ENCODE measurements at regions not wholly inside any gene's neighbourhood (a gene's known extent, or its start where the extent isn't known, plus 50 kb on each side); places are given as distances from the start of the nearest gene placed in this dataset.

DNA sequence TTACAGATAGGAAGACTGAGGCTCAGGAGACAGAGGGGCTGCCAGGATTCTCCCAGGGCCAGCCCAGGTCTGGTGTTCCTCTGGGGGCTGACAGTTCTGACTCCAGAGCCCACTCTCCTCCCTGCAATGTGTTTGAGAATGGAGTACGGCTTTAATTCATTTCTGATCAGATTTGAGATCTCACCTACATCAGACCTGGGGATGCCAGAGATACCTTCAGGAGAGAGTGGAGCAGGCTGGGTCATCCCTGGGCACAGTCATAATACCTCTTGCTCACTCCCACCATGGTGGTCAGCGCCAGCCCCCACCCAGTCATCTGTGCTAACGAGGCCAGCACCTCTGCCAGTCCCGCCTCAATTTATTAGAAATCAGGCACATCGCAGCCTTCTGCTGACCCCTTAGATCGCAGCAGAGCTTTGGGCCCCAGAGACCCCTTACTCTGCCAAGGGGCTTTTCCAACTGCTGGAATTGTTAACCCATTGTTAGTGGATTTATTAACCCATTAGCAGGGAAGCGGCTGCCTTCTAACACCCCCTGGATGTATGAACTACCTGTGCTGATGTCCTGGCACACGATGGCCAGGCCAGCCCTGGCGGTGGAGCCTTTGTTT, 352.1 kb downstream of the MATN1 start:
- WGBS, result 88% methylated on average over 9 of the region's 9 CpGs
- H3K27me3 ChIP-seq (ENCODE audit: control insufficient read depth in 4 of 4, insufficient read depth in 4 of 4, low read length in 3 of 4), result no peaks in the 10 kb centered on the region
- no peaks in the 10 kb centered on the region for H3K4me1 ChIP-seq (ENCODE audit: control insufficient read depth in 4 of 4, insufficient read depth in 4 of 4, low read length in 3 of 4)
- peak; percentile 28 for DNase-seq (ENCODE audit: low spot score)
- H3K4me3 ChIP-seq (ENCODE audit: low read depth in 1 of 3, low read length in 3 of 3), result no peak overlapping the region
- no peaks in the 10 kb centered on the region for H3K9me3 ChIP-seq (ENCODE audit: control insufficient read depth in 4 of 4, low read length in 3 of 4)
- TF ChIP-seq RAD21 (IDR thresholded peaks at IDR 0.05) (no peak), YY1 (IDR thresholded peaks at IDR 0.05) (no peak), RXRA (IDR thresholded peaks at IDR 0.05) (no peak), TAF1 (conservative IDR thresholded peaks at IDR 0.05) (no peak), SP1 (IDR thresholded peaks at IDR 0.05) (no peak), HNF4G (IDR thresholded peaks at IDR 0.05) (no peak)
- TF ChIP-seq, protein P1, sequence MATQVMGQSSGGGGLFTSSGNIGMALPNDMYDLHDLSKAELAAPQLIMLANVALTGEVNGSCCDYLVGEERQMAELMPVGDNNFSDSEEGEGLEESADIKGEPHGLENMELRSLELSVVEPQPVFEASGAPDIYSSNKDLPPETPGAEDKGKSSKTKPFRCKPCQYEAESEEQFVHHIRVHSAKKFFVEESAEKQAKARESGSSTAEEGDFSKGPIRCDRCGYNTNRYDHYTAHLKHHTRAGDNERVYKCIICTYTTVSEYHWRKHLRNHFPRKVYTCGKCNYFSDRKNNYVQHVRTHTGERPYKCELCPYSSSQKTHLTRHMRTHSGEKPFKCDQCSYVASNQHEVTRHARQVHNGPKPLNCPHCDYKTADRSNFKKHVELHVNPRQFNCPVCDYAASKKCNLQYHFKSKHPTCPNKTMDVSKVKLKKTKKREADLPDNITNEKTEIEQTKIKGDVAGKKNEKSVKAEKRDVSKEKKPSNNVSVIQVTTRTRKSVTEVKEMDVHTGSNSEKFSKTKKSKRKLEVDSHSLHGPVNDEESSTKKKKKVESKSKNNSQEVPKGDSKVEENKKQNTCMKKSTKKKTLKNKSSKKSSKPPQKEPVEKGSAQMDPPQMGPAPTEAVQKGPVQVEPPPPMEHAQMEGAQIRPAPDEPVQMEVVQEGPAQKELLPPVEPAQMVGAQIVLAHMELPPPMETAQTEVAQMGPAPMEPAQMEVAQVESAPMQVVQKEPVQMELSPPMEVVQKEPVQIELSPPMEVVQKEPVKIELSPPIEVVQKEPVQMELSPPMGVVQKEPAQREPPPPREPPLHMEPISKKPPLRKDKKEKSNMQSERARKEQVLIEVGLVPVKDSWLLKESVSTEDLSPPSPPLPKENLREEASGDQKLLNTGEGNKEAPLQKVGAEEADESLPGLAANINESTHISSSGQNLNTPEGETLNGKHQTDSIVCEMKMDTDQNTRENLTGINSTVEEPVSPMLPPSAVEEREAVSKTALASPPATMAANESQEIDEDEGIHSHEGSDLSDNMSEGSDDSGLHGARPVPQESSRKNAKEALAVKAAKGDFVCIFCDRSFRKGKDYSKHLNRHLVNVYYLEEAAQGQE (IDR thresholded peaks at IDR 0.05), result no peak
- TF ChIP-seq, protein P2, sequence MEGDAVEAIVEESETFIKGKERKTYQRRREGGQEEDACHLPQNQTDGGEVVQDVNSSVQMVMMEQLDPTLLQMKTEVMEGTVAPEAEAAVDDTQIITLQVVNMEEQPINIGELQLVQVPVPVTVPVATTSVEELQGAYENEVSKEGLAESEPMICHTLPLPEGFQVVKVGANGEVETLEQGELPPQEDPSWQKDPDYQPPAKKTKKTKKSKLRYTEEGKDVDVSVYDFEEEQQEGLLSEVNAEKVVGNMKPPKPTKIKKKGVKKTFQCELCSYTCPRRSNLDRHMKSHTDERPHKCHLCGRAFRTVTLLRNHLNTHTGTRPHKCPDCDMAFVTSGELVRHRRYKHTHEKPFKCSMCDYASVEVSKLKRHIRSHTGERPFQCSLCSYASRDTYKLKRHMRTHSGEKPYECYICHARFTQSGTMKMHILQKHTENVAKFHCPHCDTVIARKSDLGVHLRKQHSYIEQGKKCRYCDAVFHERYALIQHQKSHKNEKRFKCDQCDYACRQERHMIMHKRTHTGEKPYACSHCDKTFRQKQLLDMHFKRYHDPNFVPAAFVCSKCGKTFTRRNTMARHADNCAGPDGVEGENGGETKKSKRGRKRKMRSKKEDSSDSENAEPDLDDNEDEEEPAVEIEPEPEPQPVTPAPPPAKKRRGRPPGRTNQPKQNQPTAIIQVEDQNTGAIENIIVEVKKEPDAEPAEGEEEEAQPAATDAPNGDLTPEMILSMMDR (IDR thresholded peaks at IDR 0.05; ENCODE audit: low read depth, low read length, missing input control), result no peak
- H3K36me3 ChIP-seq (ENCODE audit: control insufficient read depth in 4 of 4, insufficient read depth in 3 of 4, low read depth in 1 of 4, low read length in 3 of 4), result no peaks in the 10 kb centered on the region
- H3K27ac ChIP-seq (ENCODE audit: low read depth in 1 of 2, low read length in 2 of 2), result no peak overlapping the region
- H3K9ac ChIP-seq (ENCODE audit: low read depth in 1 of 2, low read length in 2 of 2), result no peak overlapping the region

DNA sequence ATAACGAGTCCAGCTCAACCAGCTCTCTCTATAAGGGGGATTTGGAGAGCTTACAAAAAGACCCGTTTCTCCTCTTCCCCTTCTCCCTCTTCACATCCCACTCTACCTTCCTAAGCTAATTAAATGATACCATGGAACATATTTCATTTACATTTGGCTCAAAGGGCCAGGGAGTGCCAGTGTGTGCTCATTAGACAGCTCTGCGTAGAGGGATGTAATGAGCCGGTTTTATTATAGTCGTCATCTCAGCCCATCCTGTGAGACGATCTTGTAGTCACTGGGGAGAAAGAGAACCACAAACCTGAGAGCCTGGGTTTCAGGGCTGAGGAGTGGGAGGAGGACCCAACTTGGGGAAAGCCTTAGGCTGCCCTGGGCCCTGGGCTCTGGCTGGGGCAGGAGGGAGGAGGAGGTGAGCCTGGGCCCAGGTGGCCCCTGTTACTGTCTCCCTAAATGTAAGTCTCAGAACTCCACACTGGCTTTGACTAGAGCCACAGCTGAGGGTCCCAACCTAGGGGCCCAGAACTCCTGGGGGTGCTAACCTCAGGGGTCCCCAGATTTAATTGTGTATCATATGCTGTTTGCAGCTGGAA, 354.6 kb downstream of the MATN1 start:
- no peak for DNase-seq (ENCODE audit: low spot score)
- 67% methylated on average over 6 of the region's 6 CpGs for WGBS
- Histone ChIP-seq H3K36me3 (ENCODE audit: control insufficient read depth in 4 of 4, insufficient read depth in 3 of 4, low read depth in 1 of 4, low read length in 3 of 4) (no peaks in the 10 kb centered on the region), H3K4me1 (ENCODE audit: control insufficient read depth in 4 of 4, insufficient read depth in 4 of 4, low read length in 3 of 4) (no peaks in the 10 kb centered on the region), H3K4me3 (ENCODE audit: low read depth in 1 of 3, low read length in 3 of 3) (no peak overlapping the region), H3K9me3 (ENCODE audit: control insufficient read depth in 4 of 4, low read length in 3 of 4) (no peaks in the 10 kb centered on the region), H3K27me3 (ENCODE audit: control insufficient read depth in 4 of 4, insufficient read depth in 4 of 4, low read length in 3 of 4) (peaks cover 0 to 3% (median 0%) of the 10 kb centered on the region in 4 donors), H3K9ac (ENCODE audit: low read depth in 1 of 2, low read length in 2 of 2) (no peak overlapping the region), H3K27ac (ENCODE audit: low read depth in 1 of 2, low read length in 2 of 2) (no peak overlapping the region)
- no peak for TF ChIP-seq FOXA2 (IDR thresholded peaks at IDR 0.05)
- TF ChIP-seq, protein P1 (IDR thresholded peaks at IDR 0.05), result no peak
- no peak for TF ChIP-seq YY1 (IDR thresholded peaks at IDR 0.05)
- TF ChIP-seq, protein P3, sequence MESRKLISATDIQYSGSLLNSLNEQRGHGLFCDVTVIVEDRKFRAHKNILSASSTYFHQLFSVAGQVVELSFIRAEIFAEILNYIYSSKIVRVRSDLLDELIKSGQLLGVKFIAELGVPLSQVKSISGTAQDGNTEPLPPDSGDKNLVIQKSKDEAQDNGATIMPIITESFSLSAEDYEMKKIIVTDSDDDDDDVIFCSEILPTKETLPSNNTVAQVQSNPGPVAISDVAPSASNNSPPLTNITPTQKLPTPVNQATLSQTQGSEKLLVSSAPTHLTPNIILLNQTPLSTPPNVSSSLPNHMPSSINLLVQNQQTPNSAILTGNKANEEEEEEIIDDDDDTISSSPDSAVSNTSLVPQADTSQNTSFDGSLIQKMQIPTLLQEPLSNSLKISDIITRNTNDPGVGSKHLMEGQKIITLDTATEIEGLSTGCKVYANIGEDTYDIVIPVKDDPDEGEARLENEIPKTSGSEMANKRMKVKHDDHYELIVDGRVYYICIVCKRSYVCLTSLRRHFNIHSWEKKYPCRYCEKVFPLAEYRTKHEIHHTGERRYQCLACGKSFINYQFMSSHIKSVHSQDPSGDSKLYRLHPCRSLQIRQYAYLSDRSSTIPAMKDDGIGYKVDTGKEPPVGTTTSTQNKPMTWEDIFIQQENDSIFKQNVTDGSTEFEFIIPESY (IDR thresholded peaks at IDR 0.05), result no peak
- no peak for TF ChIP-seq HNF4G (IDR thresholded peaks at IDR 0.05)
